Smooth muscle cell (in vitro differentiated cells): ENCODE measurements at regions not wholly inside any gene's neighbourhood (a gene's known extent, or its start where the extent isn't known, plus 50 kb on each side); places are given as distances from the start of the nearest gene placed in this dataset.

Experiments
- DNase-seq: peaks from one replicate; lab custom pipeline; 2025; ENCODE audit not compliant: unreplicated experiment; lab: John Stamatoyannopoulos, UW
- H2AFZ ChIP-seq: fragments of 200-600 bp; sonication (generic); 2 replicates; pipeline ENCODE4 v1.6.0; 2016; ENCODE audit warnings: antibody characterized with exemption, low read depth, mild to moderate bottlenecking
- H3F3A ChIP-seq: fragments of 200-600 bp; sonication (generic); 2 replicates; pipeline ENCODE4 v1.6.0; 2017; ENCODE audit warnings: antibody characterized with exemption, low read depth
- H3K27ac ChIP-seq: fragments of 200-600 bp; sonication (generic); 2 replicates; pipeline ENCODE4 v1.5.1; 2016; ENCODE audit warnings: low read depth, mild to moderate bottlenecking
- H3K27me3 ChIP-seq: fragments of 200-600 bp; sonication (generic); 2 replicates; pipeline ENCODE4 v1.6.1; 2016; ENCODE audit warnings: low read depth, mild to moderate bottlenecking
- H3K36me3 ChIP-seq: fragments of 200-600 bp; sonication (generic); 2 replicates; pipeline ENCODE4 v1.5.1; 2016; ENCODE audit warnings: low read depth
- H3K4me1 ChIP-seq: fragments of 200-600 bp; sonication (generic); 2 replicates; pipeline ENCODE4 v1.5.1; 2016; ENCODE audit warnings: low read depth
- H3K4me2 ChIP-seq: fragments of 200-600 bp; sonication (generic); 2 replicates; pipeline ENCODE4 v1.6.0; 2016; ENCODE audit warnings: mild to moderate bottlenecking
- H3K4me3 ChIP-seq: fragments of 200-600 bp; sonication (generic); 2 replicates; pipeline ENCODE4 v1.5.1; 2016; ENCODE audit warnings: mild to moderate bottlenecking
- H3K79me2 ChIP-seq: fragments of 200-600 bp; sonication (generic); 2 replicates; pipeline ENCODE4 v1.6.0; 2016; ENCODE audit warnings: low read depth, mild to moderate bottlenecking
- H3K9ac ChIP-seq: fragments of 200-600 bp; sonication (generic); 2 replicates; pipeline ENCODE4 v1.6.0; 2016; ENCODE audit warnings: low read depth
- H3K9me3 ChIP-seq: fragments of 200-600 bp; sonication (generic); replicated peaks from 2 replicates; pipeline ENCODE4 v1.5.1; 2016; ENCODE audit warnings: low read depth
- H4K20me1 ChIP-seq: fragments of 200-600 bp; sonication (generic); 2 replicates; pipeline ENCODE4 v1.6.0; 2016; ENCODE audit warnings: low read depth
- CTCF ChIP-seq: fragments of 200-600 bp; sonication (generic); IDR thresholded peaks from 2 replicates; pipeline ENCODE4 v1.5.1; 2017; ENCODE audit warnings: borderline replicate concordance, mild to moderate bottlenecking, antibody characterized with exemption; ENCODE audit not compliant: insufficient read depth, poor library complexity, severe bottlenecking
- WGBS: methylation state at CpG from one replicate; pipeline ENCODE4 v1.1.7; 2016; ENCODE audit warnings: low lambda C conversion rate; 5-methylcytosine and 5-hydroxymethylcytosine counted together

- no peak overlapping the region for H3K4me3 ChIP-seq
Observed at GRCh38 chr3:83632526-83632925, 1326.3 kb upstream of the CADM2 start.

DNA sequence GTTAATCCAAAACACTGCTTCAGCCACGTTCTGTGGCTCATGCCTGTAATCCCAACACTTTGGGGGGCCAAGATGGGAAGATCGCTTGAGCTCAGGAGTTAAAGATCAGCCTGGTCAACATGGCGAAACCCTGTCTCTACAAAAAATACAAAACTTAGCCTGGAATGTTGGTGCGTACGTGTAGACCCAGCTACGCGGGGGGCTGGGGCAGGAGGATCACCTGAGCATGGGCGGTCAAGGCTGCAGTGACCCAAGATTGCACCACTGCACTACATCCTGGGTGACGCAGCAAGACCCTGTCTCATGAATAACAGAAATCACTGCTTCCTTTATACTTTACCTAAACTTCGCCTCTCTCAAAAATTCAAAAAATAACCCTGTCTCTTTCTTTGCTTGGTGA, 1325.0 kb upstream of the CADM2 start:
- no peak for DNase-seq
- H3K4me3 ChIP-seq: no peak overlapping the region
- no peaks in the 10 kb centered on the region for H3F3A ChIP-seq
- H2AFZ ChIP-seq: no peak overlapping the region
- no peaks in the 10 kb centered on the region for H4K20me1 ChIP-seq
- TF ChIP-seq CTCF: no peak
- H3K9me3 ChIP-seq: no peaks in the 10 kb centered on the region
- no peaks in the 10 kb centered on the region for H3K36me3 ChIP-seq
- no peak overlapping the region for H3K27ac ChIP-seq
- 80% methylated on average over 10 of the region's 10 CpGs for WGBS
- no peaks in the 10 kb centered on the region for H3K79me2 ChIP-seq
- no peaks in the 10 kb centered on the region for H3K27me3 ChIP-seq
- no peak overlapping the region for H3K9ac ChIP-seq
- no peaks in the 10 kb centered on the region for H3K4me1 ChIP-seq
- no peak overlapping the region for H3K4me2 ChIP-seq

More at GRCh38 chr3:83632526-83632925, 1326.3 kb upstream of the CADM2 start:
- no peak for DNase-seq
- H3K4me2 ChIP-seq: no peak overlapping the region
- H3K27me3 ChIP-seq: no peaks in the 10 kb centered on the region
- H3K79me2 ChIP-seq: no peaks in the 10 kb centered on the region
- no peaks in the 10 kb centered on the region for H3K4me1 ChIP-seq
- no peaks in the 10 kb centered on the region for H3K36me3 ChIP-seq
- no peaks in the 10 kb centered on the region for H3F3A ChIP-seq
- H3K9me3 ChIP-seq: no peaks in the 10 kb centered on the region
- H3K9ac ChIP-seq: no peak overlapping the region
- H2AFZ ChIP-seq: no peak overlapping the region
- H4K20me1 ChIP-seq: no peaks in the 10 kb centered on the region
- no peak overlapping the region for H3K27ac ChIP-seq
- no peak for TF ChIP-seq CTCF

DNA sequence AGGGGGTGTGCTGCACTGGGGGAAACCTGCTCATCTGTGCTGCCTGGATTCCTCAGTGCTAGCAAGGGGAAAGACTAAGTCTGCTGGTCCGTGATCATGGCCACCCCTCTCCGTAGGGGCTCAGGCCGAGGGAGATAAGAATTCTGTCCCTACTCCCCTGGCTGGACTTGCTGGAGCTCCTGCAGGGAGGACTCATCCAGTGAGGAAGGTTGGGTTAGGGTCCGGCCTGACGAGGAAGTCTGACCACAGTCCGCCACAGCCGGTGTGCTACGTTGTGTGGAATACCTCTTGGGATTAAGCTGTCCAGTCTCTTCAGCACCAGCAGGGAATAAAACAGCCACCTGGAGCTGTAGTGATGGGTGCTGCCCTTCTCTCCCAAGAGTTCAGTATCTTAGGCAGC, 1309.1 kb upstream of the CADM2 start:
- H3K79me2 ChIP-seq: no peaks in the 10 kb centered on the region
- no peaks in the 10 kb centered on the region for H3F3A ChIP-seq
- no peak overlapping the region for H3K4me3 ChIP-seq
- no peaks in the 10 kb centered on the region for H3K9me3 ChIP-seq
- TF ChIP-seq CTCF: no peak
- H3K27me3 ChIP-seq: no peaks in the 10 kb centered on the region
- H3K4me2 ChIP-seq: no peak overlapping the region
- H2AFZ ChIP-seq: no peak overlapping the region
- H3K36me3 ChIP-seq: no peaks in the 10 kb centered on the region
- no peaks in the 10 kb centered on the region for H4K20me1 ChIP-seq
- no peak for DNase-seq
- WGBS: 95% methylated on average over 8 of the region's 8 CpGs
- H3K9ac ChIP-seq: no peak overlapping the region
- H3K4me1 ChIP-seq: no peaks in the 10 kb centered on the region
- no peak overlapping the region for H3K27ac ChIP-seq

- Histone ChIP-seq H3K79me2 (no peaks in the 10 kb centered on the region), H4K20me1 (no peaks in the 10 kb centered on the region), H3K9ac (no peak overlapping the region), H3K27me3 (no peaks in the 10 kb centered on the region), H3K4me1 (no peaks in the 10 kb centered on the region), H3F3A (no peaks in the 10 kb centered on the region), H3K4me2 (no peak overlapping the region), H3K4me3 (no peak overlapping the region), H3K36me3 (no peaks in the 10 kb centered on the region), H2AFZ (no peak overlapping the region), H3K9me3 (no peaks in the 10 kb centered on the region), H3K27ac (no peak overlapping the region)
- TF ChIP-seq CTCF: no peak
- no peak for DNase-seq
- WGBS: 84% methylated on average over 1 of the region's 1 CpG
Observed at GRCh38 chr3:83655083-83655482, 1303.7 kb upstream of the CADM2 start.
